K562 (cell line): ENCODE measurements at regions not wholly inside any gene's neighbourhood (a gene's known extent, or its start where the extent isn't known, plus 50 kb on each side); places are given as distances from the start of the nearest gene placed in this dataset.

Experiments
- CAMTA2 ChIP-seq: fragments of 250-450 bp; sonication (Bioruptor Pico); conservative IDR thresholded peaks from 2 replicates; pipeline ENCODE4 v1.5.1; 2022
- CTCF ChIP-seq, 3 experiments: IDR thresholded peaks in 2 of 3; conservative IDR thresholded peaks in 1 of 3; 2 replicates each; pipeline ENCODE4 v1.5.1; 2011 to 2012; ENCODE audit warnings: low read length in 3 of 3, mild to moderate bottlenecking in 3 of 3, control low read depth in 2 of 3, improper control_type of control experiment in 1 of 3, inconsistent platforms in 1 of 3, low read depth in 1 of 3, mixed read lengths in 1 of 3, moderate library complexity in 1 of 3; ENCODE audit not compliant: insufficient read depth in 2 of 3
- ESRRA ChIP-seq: fragments of 450-650 bp; IDR thresholded peaks from 2 replicates; pipeline ENCODE4 v1.6.1; 2014; ENCODE audit warnings: low read depth, mild to moderate bottlenecking, moderate library complexity, borderline replicate concordance
- EZH2 ChIP-seq: IDR thresholded peaks from 2 replicates; pipeline ENCODE4 v1.6.1; 2012; ENCODE audit warnings: low read depth, mild to moderate bottlenecking, inconsistent platforms, low read length, borderline replicate concordance
- GATA2 ChIP-seq: sonication (generic); formaldehyde crosslinking; IDR thresholded peaks from 2 replicates; pipeline ENCODE4 v1.4.0; 2020; ENCODE audit warnings: mild to moderate bottlenecking, missing genetic modification reagents
- ILK ChIP-seq: fragments of 450-650 bp; IDR thresholded peaks from 2 replicates; pipeline ENCODE4 v1.6.1; 2016; ENCODE audit warnings: missing genetic modification characterization, low read depth, mild to moderate bottlenecking, missing compliant biosample characterization, moderate library complexity, borderline replicate concordance
- IRF2 ChIP-seq: sonication (generic); formaldehyde crosslinking; IDR thresholded peaks from 2 replicates; pipeline ENCODE4 v1.8.1; 2022; ENCODE audit warnings: mild to moderate bottlenecking, missing genetic modification reagents
- MAZ ChIP-seq, 2 experiments: fragments of 450-650 bp in 1 of 2; sonication (generic) in 1 of 2; formaldehyde crosslinking; IDR thresholded peaks in 1 of 2; conservative IDR thresholded peaks in 1 of 2; 2 replicates each; pipeline versions ENCODE4 v1.4.0 to v1.5.0; 2020; ENCODE audit warnings: mild to moderate bottlenecking in 1 of 2, missing genetic modification reagents in 1 of 2
- PHF21A ChIP-seq: fragments of 450-650 bp; IDR thresholded peaks from 2 replicates; pipeline ENCODE4 v1.6.1; 2017; ENCODE audit warnings: low read depth, borderline replicate concordance
- REST ChIP-seq, 2 experiments: fragments of 450-650 bp; formaldehyde crosslinking in 1 of 2; IDR thresholded peaks; 2 replicates each; pipeline versions ENCODE4 v1.4.0 to v1.6.1; 2014 to 2020; ENCODE audit warnings: mild to moderate bottlenecking in 2 of 2, borderline replicate concordance in 1 of 2, low read depth in 1 of 2
- TCF7L2 ChIP-seq: fragments of 150-350 bp; IDR thresholded peaks from 2 replicates; pipeline ENCODE4 v1.6.1; 2016; ENCODE audit warnings: low read depth, mild to moderate bottlenecking, low read length, moderate library complexity
- TF ChIP-seq, protein P1 (sequence below): fragments of 450-650 bp; IDR thresholded peaks from 2 replicates; pipeline ENCODE4 v1.6.1; 2017; ENCODE audit warnings: antibody characterized with exemption, mild to moderate bottlenecking

DNA sequence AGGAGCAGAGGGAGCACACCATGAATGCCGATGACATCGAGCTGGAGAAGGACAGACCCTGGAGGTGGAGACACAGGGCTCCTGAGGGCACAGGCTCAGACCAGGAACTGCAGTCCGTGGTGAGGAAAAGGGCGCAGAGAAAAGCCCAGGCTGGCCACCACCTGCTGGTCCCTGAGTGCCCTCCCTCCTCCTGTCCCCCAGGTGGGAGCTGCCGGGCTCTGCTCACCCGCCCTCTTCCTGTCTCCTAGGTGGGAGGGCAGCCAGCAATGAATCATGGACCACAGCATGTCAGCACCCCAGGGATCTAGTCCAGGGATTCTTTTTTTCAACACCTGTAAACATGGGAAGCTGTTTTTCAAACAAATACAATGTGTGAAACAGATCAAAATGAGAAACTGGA, 94.6 kb upstream of the ARHGEF7 start:
- TF ChIP-seq ESRRA = no peak
- TF ChIP-seq REST (IDR thresholded peaks at IDR 0.05; ENCODE audit: borderline replicate concordance) = no peak
- no peak for TF ChIP-seq REST (CRISPR knock-in tag; IDR thresholded peaks at IDR 0.05; ENCODE audit: low read depth)
- no peak for TF ChIP-seq GATA2
- no peak for TF ChIP-seq IRF2 (CRISPR knock-in tag)
- no peak for TF ChIP-seq MAZ (CRISPR knock-in tag; conservative IDR thresholded peaks at IDR 0.05 in 1 of 2, IDR thresholded peaks at IDR 0.05 in 1 of 2)
- no peak for TF ChIP-seq EZH2
- TF ChIP-seq, protein P1, sequence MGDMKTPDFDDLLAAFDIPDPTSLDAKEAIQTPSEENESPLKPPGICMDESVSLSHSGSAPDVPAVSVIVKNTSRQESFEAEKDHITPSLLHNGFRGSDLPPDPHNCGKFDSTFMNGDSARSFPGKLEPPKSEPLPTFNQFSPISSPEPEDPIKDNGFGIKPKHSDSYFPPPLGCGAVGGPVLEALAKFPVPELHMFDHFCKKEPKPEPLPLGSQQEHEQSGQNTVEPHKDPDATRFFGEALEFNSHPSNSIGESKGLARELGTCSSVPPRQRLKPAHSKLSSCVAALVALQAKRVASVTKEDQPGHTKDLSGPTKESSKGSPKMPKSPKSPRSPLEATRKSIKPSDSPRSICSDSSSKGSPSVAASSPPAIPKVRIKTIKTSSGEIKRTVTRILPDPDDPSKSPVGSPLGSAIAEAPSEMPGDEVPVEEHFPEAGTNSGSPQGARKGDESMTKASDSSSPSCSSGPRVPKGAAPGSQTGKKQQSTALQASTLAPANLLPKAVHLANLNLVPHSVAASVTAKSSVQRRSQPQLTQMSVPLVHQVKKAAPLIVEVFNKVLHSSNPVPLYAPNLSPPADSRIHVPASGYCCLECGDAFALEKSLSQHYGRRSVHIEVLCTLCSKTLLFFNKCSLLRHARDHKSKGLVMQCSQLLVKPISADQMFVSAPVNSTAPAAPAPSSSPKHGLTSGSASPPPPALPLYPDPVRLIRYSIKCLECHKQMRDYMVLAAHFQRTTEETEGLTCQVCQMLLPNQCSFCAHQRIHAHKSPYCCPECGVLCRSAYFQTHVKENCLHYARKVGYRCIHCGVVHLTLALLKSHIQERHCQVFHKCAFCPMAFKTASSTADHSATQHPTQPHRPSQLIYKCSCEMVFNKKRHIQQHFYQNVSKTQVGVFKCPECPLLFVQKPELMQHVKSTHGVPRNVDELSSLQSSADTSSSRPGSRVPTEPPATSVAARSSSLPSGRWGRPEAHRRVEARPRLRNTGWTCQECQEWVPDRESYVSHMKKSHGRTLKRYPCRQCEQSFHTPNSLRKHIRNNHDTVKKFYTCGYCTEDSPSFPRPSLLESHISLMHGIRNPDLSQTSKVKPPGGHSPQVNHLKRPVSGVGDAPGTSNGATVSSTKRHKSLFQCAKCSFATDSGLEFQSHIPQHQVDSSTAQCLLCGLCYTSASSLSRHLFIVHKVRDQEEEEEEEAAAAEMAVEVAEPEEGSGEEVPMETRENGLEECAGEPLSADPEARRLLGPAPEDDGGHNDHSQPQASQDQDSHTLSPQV = no peak
- TF ChIP-seq TCF7L2 = no peak
- TF ChIP-seq PHF21A = no peak
- TF ChIP-seq ILK = no peak
- TF ChIP-seq CTCF (IDR thresholded peaks at IDR 0.05 in 2 of 3, conservative IDR thresholded peaks at IDR 0.05 in 1 of 3; ENCODE audit: insufficient read depth in 2 of 3, low read depth in 1 of 3, low read length in 3 of 3) = no peak
- no peak for TF ChIP-seq CAMTA2 (CRISPR knock-in tag)
